Astrocyte (in vitro differentiated cells and primary cell): ENCODE measurements at regions not wholly inside any gene's neighbourhood (a gene's known extent, or its start where the extent isn't known, plus 50 kb on each side); places are given as distances from the start of the nearest gene placed in this dataset.

Source experiments
- DNase-seq: peaks from one replicate; pipeline ENCODE4 v3.0.0-alpha.2; 2010; ENCODE audit warnings: low read depth
- FAIRE-seq: peaks from 2 replicates; lab custom pipeline; 2011; peaks lifted over from hg19 to GRCh38; lab: Jason Lieb, UNC
- H2AFZ ChIP-seq: 2 replicates; pipeline ENCODE4 v1.6.0; 2012; ENCODE audit warnings: low read depth, low read length, inconsistent platforms
- H3K27ac ChIP-seq: 2 replicates; pipeline ENCODE4 v1.5.1; 2011; ENCODE audit warnings: low read depth, low read length, inconsistent platforms
- H3K27me3 ChIP-seq: 2 replicates; pipeline ENCODE4 v1.6.0; 2011; ENCODE audit warnings: low read length, inconsistent platforms; ENCODE audit not compliant: insufficient read depth
- H3K36me3 ChIP-seq: 2 replicates; pipeline ENCODE4 v1.5.1; 2011; ENCODE audit warnings: low read length, inconsistent platforms; ENCODE audit not compliant: insufficient read depth
- H3K4me1 ChIP-seq: 2 replicates; pipeline ENCODE4 v1.5.1; 2011; ENCODE audit warnings: low read length, inconsistent platforms; ENCODE audit not compliant: insufficient read depth
- H3K4me2 ChIP-seq: 2 replicates; pipeline ENCODE4 v1.6.0; 2012; ENCODE audit warnings: low read length, inconsistent platforms
- H3K4me3 ChIP-seq: 2 replicates; pipeline ENCODE4 v1.5.1; 2011; ENCODE audit warnings: low read depth, mild to moderate bottlenecking, low read length, inconsistent platforms; ENCODE audit not compliant: insufficient read depth
- H3K79me2 ChIP-seq: 2 replicates; pipeline ENCODE4 v1.6.0; 2012; ENCODE audit warnings: mild to moderate bottlenecking, low read length, inconsistent platforms; ENCODE audit not compliant: insufficient read depth
- H3K9ac ChIP-seq: 2 replicates; pipeline ENCODE4 v1.6.0; 2012; ENCODE audit warnings: mild to moderate bottlenecking, low read length, inconsistent platforms
- H3K9me3 ChIP-seq: 2 replicates; pipeline ENCODE4 v1.5.1; 2012; ENCODE audit warnings: low read depth, mild to moderate bottlenecking, low read length, inconsistent platforms; ENCODE audit not compliant: insufficient read depth
- H4K20me1 ChIP-seq: 2 replicates; pipeline ENCODE4 v1.6.0; 2012; ENCODE audit warnings: low read length, inconsistent platforms; ENCODE audit not compliant: insufficient read depth
- H3K27ac Mint-ChIP-seq: one replicate; pipeline ENCODE4 v1.8.0; 2021; ENCODE audit warnings: mild to moderate bottlenecking, mixed read lengths; ENCODE audit not compliant: unreplicated experiment
- H3K27me3 Mint-ChIP-seq: one replicate; pipeline ENCODE4 v1.8.0; 2021; ENCODE audit warnings: low read depth, mixed read lengths; ENCODE audit not compliant: unreplicated experiment
- H3K36me3 Mint-ChIP-seq: one replicate; pipeline ENCODE4 v1.8.0; 2021; ENCODE audit warnings: low read depth, mixed read lengths; ENCODE audit not compliant: unreplicated experiment
- H3K4me1 Mint-ChIP-seq: one replicate; pipeline ENCODE4 v1.8.0; 2021; ENCODE audit warnings: low read depth, mixed read lengths; ENCODE audit not compliant: unreplicated experiment
- H3K4me3 Mint-ChIP-seq: one replicate; pipeline ENCODE4 v1.8.0; 2021; ENCODE audit warnings: mild to moderate bottlenecking, moderate library complexity, mixed read lengths; ENCODE audit not compliant: unreplicated experiment
- H3K9me3 Mint-ChIP-seq: one replicate; pipeline ENCODE4 v1.8.0; 2021; ENCODE audit warnings: mild to moderate bottlenecking, mixed read lengths; ENCODE audit not compliant: unreplicated experiment
- CTCF ChIP-seq: IDR thresholded peaks from 2 replicates; pipeline ENCODE4 v1.5.1; 2011; ENCODE audit warnings: low read depth, mild to moderate bottlenecking, inconsistent platforms, low read length, moderate library complexity; ENCODE audit not compliant: insufficient read depth
- EZH2 ChIP-seq: IDR thresholded peaks from 2 replicates; pipeline ENCODE4 v1.6.1; 2012; ENCODE audit warnings: mild to moderate bottlenecking, low read length, inconsistent platforms; ENCODE audit not compliant: insufficient read depth

- H3K4me3 Mint-ChIP-seq: no peak overlapping the region
- no peaks in the 10 kb centered on the region for H3K9me3 Mint-ChIP-seq
- no peak for DNase-seq
- Histone ChIP-seq H3K27ac (no peak overlapping the region), H3K27me3 (peaks cover 5% of the 10 kb centered on the region), H3K9ac (no peak overlapping the region), H3K36me3 (no peaks in the 10 kb centered on the region), H3K4me1 (no peaks in the 10 kb centered on the region), H3K9me3 (no peaks in the 10 kb centered on the region), H2AFZ (no peak overlapping the region), H3K79me2 (no peaks in the 10 kb centered on the region), H3K4me3 (no peak overlapping the region), H4K20me1 (no peaks in the 10 kb centered on the region), H3K4me2 (no peak overlapping the region)
- peaks cover 5% of the 10 kb centered on the region for H3K4me1 Mint-ChIP-seq
- H3K27ac Mint-ChIP-seq: no peak overlapping the region
- no peaks in the 10 kb centered on the region for H3K36me3 Mint-ChIP-seq
- TF ChIP-seq EZH2: no peak
- TF ChIP-seq CTCF: no peak
- no peak for FAIRE-seq
- H3K27me3 Mint-ChIP-seq: no peaks in the 10 kb centered on the region
These were observed 96.2 kb downstream of the ZIC5 start for GRCh38 chr13:99875391-99875790.

- no peaks in the 10 kb centered on the region for H3K36me3 Mint-ChIP-seq
- H3K9me3 Mint-ChIP-seq: no peaks in the 10 kb centered on the region
- H3K4me1 Mint-ChIP-seq: peaks cover 5% of the 10 kb centered on the region
- no peaks in the 10 kb centered on the region for H3K9me3 ChIP-seq
- H3K9ac ChIP-seq: no peak overlapping the region
- no peaks in the 10 kb centered on the region for H4K20me1 ChIP-seq
- no peak overlapping the region for H3K4me3 Mint-ChIP-seq
- H3K36me3 ChIP-seq: no peaks in the 10 kb centered on the region
- no peak overlapping the region for H3K27ac ChIP-seq
- H3K27me3 ChIP-seq: peaks cover 6% of the 10 kb centered on the region
- FAIRE-seq (no peak), DNase-seq (no peak)
- H3K4me2 ChIP-seq: no peak overlapping the region
- H3K27ac Mint-ChIP-seq: no peak overlapping the region
- TF ChIP-seq CTCF (no peak), EZH2 (no peak)
- no peak overlapping the region for H3K4me3 ChIP-seq
- no peaks in the 10 kb centered on the region for H3K27me3 Mint-ChIP-seq
- H3K4me1 ChIP-seq: no peaks in the 10 kb centered on the region
- H3K79me2 ChIP-seq: no peaks in the 10 kb centered on the region
- H2AFZ ChIP-seq: no peak overlapping the region
These were observed 97.6 kb downstream of the ZIC5 start for GRCh38 chr13:99873832-99874430.

GRCh38 chr13:99873141-99873540, 98.4 kb downstream of the ZIC5 start:
- Mint-ChIP-seq H3K27ac (no peak overlapping the region), H3K4me3 (no peak overlapping the region), H3K36me3 (no peaks in the 10 kb centered on the region), H3K4me1 (peaks cover 5% of the 10 kb centered on the region), H3K27me3 (no peaks in the 10 kb centered on the region), H3K9me3 (no peaks in the 10 kb centered on the region)
- TF ChIP-seq EZH2 (no peak), CTCF (no peak)
- Histone ChIP-seq H3K9ac (no peak overlapping the region), H3K9me3 (no peaks in the 10 kb centered on the region), H2AFZ (no peak overlapping the region), H3K27me3 (peaks cover 6% of the 10 kb centered on the region), H4K20me1 (no peaks in the 10 kb centered on the region), H3K79me2 (no peaks in the 10 kb centered on the region), H3K4me2 (no peak overlapping the region), H3K4me1 (no peaks in the 10 kb centered on the region), H3K4me3 (no peak overlapping the region), H3K36me3 (no peaks in the 10 kb centered on the region), H3K27ac (no peak overlapping the region)
- FAIRE-seq (no peak), DNase-seq (no peak)
